Activated naive CD8-positive, alpha-beta T cell (primary cell): ENCODE measurements at regions not wholly inside any gene's neighbourhood (a gene's known extent, or its start where the extent isn't known, plus 50 kb on each side); places are given as distances from the start of the nearest gene placed in this dataset.

Experiments used
- H3K27ac Mint-ChIP-seq: one replicate; pipeline ENCODE4 v1.8.0; 2021; ENCODE audit warnings: mixed read lengths
- H3K27me3 Mint-ChIP-seq: one replicate; pipeline ENCODE4 v1.8.0; 2021; ENCODE audit warnings: mixed read lengths
- H3K36me3 Mint-ChIP-seq: one replicate; pipeline ENCODE4 v1.8.0; 2021; ENCODE audit warnings: mixed read lengths
- H3K4me1 Mint-ChIP-seq: one replicate; pipeline ENCODE4 v1.8.0; 2021; ENCODE audit warnings: low read depth, mixed read lengths
- H3K4me3 Mint-ChIP-seq: one replicate; pipeline ENCODE4 v1.8.0; 2021; ENCODE audit warnings: mild to moderate bottlenecking, mixed read lengths
- H3K9me3 Mint-ChIP-seq: one replicate; pipeline ENCODE4 v1.8.0; 2021; ENCODE audit warnings: low read depth, mixed read lengths

- H3K9me3 Mint-ChIP-seq = no peaks in the 10 kb centered on the region
- H3K27me3 Mint-ChIP-seq = no peaks in the 10 kb centered on the region
- H3K4me3 Mint-ChIP-seq = no peak overlapping the region
- no peak overlapping the region for H3K27ac Mint-ChIP-seq
- no peaks in the 10 kb centered on the region for H3K4me1 Mint-ChIP-seq
- no peaks in the 10 kb centered on the region for H3K36me3 Mint-ChIP-seq
These were observed 384.0 kb downstream of the TMA16 start for GRCh38 chr4:163878336-163879121.

GRCh38 chr4:163892417-163892816 is 397.9 kb downstream of the TMA16 start:
- H3K36me3 Mint-ChIP-seq = no peaks in the 10 kb centered on the region
- peaks cover 40% of the 10 kb centered on the region for H3K4me1 Mint-ChIP-seq
- no peak overlapping the region for H3K4me3 Mint-ChIP-seq
- no peak overlapping the region for H3K27ac Mint-ChIP-seq
- H3K9me3 Mint-ChIP-seq = peaks cover 2% of the 10 kb centered on the region
- H3K27me3 Mint-ChIP-seq = peaks cover 4% of the 10 kb centered on the region

DNA sequence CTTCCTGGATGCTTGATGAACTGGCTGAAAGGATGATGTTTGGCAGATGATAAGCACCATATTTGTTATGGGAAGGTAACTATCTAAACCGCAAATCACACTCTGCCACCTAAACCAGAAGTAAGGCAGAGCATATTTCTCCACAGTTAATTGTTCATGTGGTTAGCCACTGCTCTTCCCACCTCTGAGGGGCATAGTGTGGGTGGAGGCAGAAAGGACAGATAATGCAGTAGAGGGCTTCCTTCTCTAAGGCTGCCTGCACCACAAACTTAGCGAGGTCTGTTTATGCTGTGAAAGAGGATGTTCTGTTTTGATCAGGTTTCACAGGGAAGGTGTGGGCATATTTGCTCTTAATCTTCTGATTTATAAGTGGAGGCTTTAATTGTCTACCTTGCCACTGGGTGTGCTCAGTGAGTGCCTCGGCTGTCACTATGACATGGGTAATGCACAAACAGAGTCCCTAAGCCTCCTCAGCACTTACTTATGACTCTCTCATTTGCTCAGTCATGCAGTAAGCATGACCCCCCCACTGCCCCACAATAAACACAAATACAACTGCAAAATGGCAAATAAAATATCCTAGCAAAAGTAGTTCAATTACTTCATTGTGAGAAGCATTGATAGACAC is 401.0 kb downstream of the TMA16 start:
- Mint-ChIP-seq H3K36me3 (no peaks in the 10 kb centered on the region), H3K27ac (no peak overlapping the region), H3K9me3 (peaks cover 3% of the 10 kb centered on the region), H3K4me1 (peaks cover 39% of the 10 kb centered on the region), H3K27me3 (peaks cover 2% of the 10 kb centered on the region), H3K4me3 (peak overlapping the region; percentile 9)

DNA sequence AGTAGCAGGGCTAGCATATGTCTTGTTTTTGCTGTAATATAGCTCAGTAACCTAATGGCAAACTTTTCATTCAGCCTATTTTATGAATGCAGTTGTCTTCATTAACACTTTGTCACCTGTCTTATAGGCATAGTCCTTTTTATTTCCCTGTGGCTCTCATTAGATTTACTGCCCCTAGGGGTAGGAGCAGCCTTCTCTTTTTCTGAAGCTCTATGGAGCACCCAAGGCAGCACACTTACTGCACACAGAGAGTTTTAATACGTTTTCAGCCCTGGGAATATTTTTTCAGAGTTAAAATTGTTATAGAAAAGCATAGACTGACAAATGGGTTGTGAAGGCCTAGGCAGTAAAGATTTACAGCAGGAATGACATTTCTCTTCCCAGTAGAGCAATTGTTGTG is 406.8 kb downstream of the TMA16 start:
- H3K36me3 Mint-ChIP-seq = no peaks in the 10 kb centered on the region
- peaks cover 3% of the 10 kb centered on the region for H3K9me3 Mint-ChIP-seq
- peaks cover 11% of the 10 kb centered on the region for H3K4me1 Mint-ChIP-seq
- H3K27ac Mint-ChIP-seq = no peak overlapping the region
- H3K27me3 Mint-ChIP-seq = no peaks in the 10 kb centered on the region
- H3K4me3 Mint-ChIP-seq = no peak overlapping the region

DNA sequence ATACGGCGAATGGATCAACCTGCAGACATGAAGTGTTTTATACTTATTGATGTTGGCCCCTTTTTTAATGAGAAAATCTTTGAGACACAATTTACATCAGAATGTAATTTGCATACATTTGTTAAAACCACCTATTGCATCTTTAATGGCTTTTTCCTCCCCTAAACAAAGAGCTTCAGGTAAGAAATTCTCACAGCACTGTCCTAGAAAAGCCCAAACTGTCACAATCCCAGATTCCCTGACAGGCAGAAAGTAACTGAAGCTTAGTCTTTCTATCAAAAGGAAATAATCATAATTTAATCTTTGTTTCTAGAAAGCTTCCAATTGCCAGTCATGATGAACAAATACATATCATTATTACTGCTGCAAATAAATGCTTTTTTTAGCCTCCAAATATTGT is 407.9 kb downstream of the TMA16 start:
- H3K4me3 Mint-ChIP-seq = no peak overlapping the region
- no peak overlapping the region for H3K27ac Mint-ChIP-seq
- no peaks in the 10 kb centered on the region for H3K36me3 Mint-ChIP-seq
- peaks cover under 1% of the 10 kb centered on the region for H3K9me3 Mint-ChIP-seq
- no peaks in the 10 kb centered on the region for H3K4me1 Mint-ChIP-seq
- no peaks in the 10 kb centered on the region for H3K27me3 Mint-ChIP-seq

DNA sequence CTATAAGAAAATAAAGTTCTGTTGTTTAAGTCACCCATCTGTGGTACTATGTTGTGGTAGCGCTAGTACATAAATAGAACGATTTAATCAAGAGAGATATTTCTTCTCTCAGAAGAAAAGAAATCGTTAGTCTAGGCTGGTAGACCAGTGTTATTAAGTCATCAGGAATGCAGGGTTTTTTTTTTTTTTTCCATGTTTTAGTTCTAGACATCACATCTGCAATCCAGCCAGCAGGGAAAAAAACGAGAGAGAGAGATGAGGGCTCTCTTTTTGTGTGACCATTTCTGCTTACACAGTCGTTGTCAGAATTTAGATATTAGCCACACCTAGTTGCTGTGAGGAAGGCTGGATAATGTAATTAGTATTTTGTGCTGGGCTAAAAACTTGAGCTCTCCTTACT is 417.4 kb downstream of the TMA16 start:
- no peaks in the 10 kb centered on the region for H3K27me3 Mint-ChIP-seq
- H3K9me3 Mint-ChIP-seq = no peaks in the 10 kb centered on the region
- no peak overlapping the region for H3K27ac Mint-ChIP-seq
- H3K4me3 Mint-ChIP-seq = no peak overlapping the region
- H3K4me1 Mint-ChIP-seq = no peaks in the 10 kb centered on the region
- H3K36me3 Mint-ChIP-seq = no peaks in the 10 kb centered on the region

DNA sequence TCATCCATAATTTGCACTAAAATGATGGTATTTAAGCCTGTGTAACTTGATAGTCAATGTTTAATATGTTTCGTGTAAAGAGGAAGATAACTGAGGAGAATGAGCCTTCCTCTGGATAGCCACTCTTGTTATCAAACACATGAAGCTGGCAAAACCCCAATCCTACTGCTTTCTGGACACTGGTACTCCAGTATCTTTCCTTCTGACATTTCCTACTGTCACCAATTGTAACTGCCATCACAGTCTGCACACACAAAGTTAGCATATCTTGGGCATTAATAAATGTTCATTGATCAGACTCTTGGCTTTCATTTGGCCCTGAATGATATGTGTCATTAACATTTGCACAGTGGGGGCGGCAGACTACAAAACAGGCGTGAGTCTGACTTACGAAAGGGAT is 419.1 kb downstream of the TMA16 start:
- H3K9me3 Mint-ChIP-seq = no peaks in the 10 kb centered on the region
- H3K27ac Mint-ChIP-seq = no peak overlapping the region
- no peaks in the 10 kb centered on the region for H3K27me3 Mint-ChIP-seq
- H3K4me3 Mint-ChIP-seq = no peak overlapping the region
- no peaks in the 10 kb centered on the region for H3K36me3 Mint-ChIP-seq
- H3K4me1 Mint-ChIP-seq = no peaks in the 10 kb centered on the region

DNA sequence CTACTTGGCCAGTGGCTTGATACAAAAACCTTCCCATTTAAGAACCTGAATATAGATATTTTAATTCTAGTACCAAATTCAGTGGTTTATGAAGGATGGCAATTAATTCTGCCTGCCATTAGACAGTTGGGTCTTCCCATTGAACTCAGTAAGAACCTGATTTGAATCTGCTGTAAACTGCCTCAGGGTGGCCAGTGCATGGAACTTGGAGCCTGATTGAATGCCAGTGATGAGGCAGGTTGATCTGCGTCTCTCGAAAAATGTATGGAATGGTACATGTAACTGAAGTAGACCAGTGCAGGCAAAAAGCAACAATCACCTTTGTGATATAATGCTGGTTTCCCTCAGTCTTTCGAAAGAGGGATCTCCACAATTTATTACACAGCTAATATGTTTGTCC is 421.4 kb downstream of the TMA16 start:
- Mint-ChIP-seq H3K27me3 (no peaks in the 10 kb centered on the region), H3K9me3 (no peaks in the 10 kb centered on the region), H3K4me1 (no peaks in the 10 kb centered on the region), H3K4me3 (no peak overlapping the region), H3K27ac (no peak overlapping the region), H3K36me3 (no peaks in the 10 kb centered on the region)

- Mint-ChIP-seq H3K4me3 (no peak overlapping the region), H3K27me3 (no peaks in the 10 kb centered on the region), H3K36me3 (no peaks in the 10 kb centered on the region), H3K4me1 (no peaks in the 10 kb centered on the region), H3K27ac (no peak overlapping the region), H3K9me3 (no peaks in the 10 kb centered on the region)
These were observed 425.9 kb downstream of the TMA16 start for GRCh38 chr4:163920426-163920825.

GRCh38 chr4:163922302-163922701 is 427.8 kb downstream of the TMA16 start:
- no peaks in the 10 kb centered on the region for H3K9me3 Mint-ChIP-seq
- H3K4me3 Mint-ChIP-seq = no peak overlapping the region
- no peaks in the 10 kb centered on the region for H3K4me1 Mint-ChIP-seq
- H3K36me3 Mint-ChIP-seq = no peaks in the 10 kb centered on the region
- H3K27ac Mint-ChIP-seq = no peak overlapping the region
- H3K27me3 Mint-ChIP-seq = no peaks in the 10 kb centered on the region

DNA sequence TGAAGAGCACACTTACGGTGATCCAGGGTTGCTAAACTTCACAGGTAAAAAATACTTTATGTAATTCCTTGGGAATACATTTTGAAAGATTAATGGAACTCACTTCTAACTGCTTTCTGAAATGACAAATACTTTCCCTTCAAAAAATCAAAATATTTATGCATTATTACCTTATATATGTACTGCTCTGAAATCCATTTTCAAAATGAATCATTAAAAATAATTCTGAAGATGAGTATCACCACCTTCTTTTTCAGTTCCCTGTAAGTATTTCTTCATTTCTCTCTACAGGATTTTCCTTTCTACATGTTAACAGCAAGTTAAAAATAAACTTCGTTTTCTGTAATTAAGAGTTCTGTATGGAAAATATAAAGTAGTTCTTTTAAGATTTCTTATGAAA is 428.6 kb downstream of the TMA16 start:
- H3K4me1 Mint-ChIP-seq = no peaks in the 10 kb centered on the region

DNA sequence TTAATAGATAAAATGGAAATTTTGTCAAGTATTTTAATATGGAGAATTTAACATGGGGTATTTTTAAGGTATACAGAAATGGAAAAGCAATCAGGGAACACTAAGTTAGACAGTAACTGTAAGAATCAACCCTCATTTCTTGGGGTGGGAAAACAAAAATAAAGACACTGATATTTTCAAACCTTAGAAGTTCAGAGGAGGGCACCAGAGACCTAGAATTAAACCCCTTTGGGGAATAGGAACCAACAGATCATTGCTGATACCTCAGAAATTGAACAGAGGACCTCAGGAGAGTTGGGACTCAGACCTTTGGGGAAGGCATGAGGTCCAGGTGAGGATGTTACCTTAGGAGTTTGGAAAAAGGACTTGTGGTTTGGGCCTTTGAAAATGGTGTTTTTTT is 435.6 kb downstream of the TMA16 start:
- H3K27me3 Mint-ChIP-seq = no peaks in the 10 kb centered on the region
- H3K9me3 Mint-ChIP-seq = no peaks in the 10 kb centered on the region
- no peak overlapping the region for H3K27ac Mint-ChIP-seq
- H3K4me1 Mint-ChIP-seq = no peaks in the 10 kb centered on the region
- H3K4me3 Mint-ChIP-seq = no peak overlapping the region
- H3K36me3 Mint-ChIP-seq = no peaks in the 10 kb centered on the region

More for the DNA sequence above, 428.6 kb downstream of the TMA16 start:
- Mint-ChIP-seq H3K4me3 (no peak overlapping the region), H3K27me3 (no peaks in the 10 kb centered on the region), H3K36me3 (no peaks in the 10 kb centered on the region), H3K27ac (no peak overlapping the region), H3K9me3 (no peaks in the 10 kb centered on the region)

GRCh38 chr4:163932504-163932903 is 438.0 kb downstream of the TMA16 start:
- no peaks in the 10 kb centered on the region for H3K36me3 Mint-ChIP-seq
- H3K4me1 Mint-ChIP-seq = no peaks in the 10 kb centered on the region
- H3K4me3 Mint-ChIP-seq = no peak overlapping the region
- no peaks in the 10 kb centered on the region for H3K27me3 Mint-ChIP-seq
- H3K9me3 Mint-ChIP-seq = no peaks in the 10 kb centered on the region
- H3K27ac Mint-ChIP-seq = no peak overlapping the region

DNA sequence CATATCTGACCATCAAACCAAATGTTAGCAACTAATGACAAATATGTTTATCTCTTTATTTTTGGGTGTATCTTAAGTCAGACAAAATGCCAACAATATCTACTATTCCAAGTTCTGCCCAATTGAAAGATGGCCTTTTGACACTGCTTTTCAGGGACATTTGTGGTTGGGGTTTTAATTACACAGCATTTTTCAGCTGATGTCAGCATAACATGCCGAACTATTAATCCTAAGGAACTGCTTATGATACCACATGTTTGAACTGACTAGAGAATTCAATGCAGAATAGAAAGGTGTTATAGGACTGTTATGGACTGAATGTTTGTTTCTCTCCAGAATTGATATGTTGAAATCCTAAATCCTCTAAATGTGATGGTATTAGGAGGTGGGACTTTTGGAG is 445.1 kb downstream of the TMA16 start:
- H3K27ac Mint-ChIP-seq = no peak overlapping the region
- H3K4me3 Mint-ChIP-seq = no peak overlapping the region
- H3K9me3 Mint-ChIP-seq = peaks cover 6% of the 10 kb centered on the region
- no peaks in the 10 kb centered on the region for H3K4me1 Mint-ChIP-seq
- no peaks in the 10 kb centered on the region for H3K36me3 Mint-ChIP-seq
- no peaks in the 10 kb centered on the region for H3K27me3 Mint-ChIP-seq

- H3K27ac Mint-ChIP-seq = no peak overlapping the region
- no peaks in the 10 kb centered on the region for H3K27me3 Mint-ChIP-seq
- H3K4me1 Mint-ChIP-seq = no peaks in the 10 kb centered on the region
- peaks cover 6% of the 10 kb centered on the region for H3K9me3 Mint-ChIP-seq
- no peak overlapping the region for H3K4me3 Mint-ChIP-seq
- no peaks in the 10 kb centered on the region for H3K36me3 Mint-ChIP-seq
These were observed 446.9 kb downstream of the TMA16 start for GRCh38 chr4:163941221-163941905.
